ENCODE measurements at regions not wholly inside any gene's neighbourhood (a gene's known extent, or its start where the extent isn't known, plus 50 kb on each side); places are given as distances from the start of the nearest gene placed in this dataset.

GRCh38 chr9:571741-572140 lies 269.8 kb upstream of the DMRT1 start:
- ChIA-PET POLR2A (no interaction called here), CTCF (no interaction called here)
- Histone ChIP-seq H3K4me3 (replicated peaks in 1 of 3; ENCODE audit: insufficient read depth in 1 of 3, low read depth in 1 of 3, low read length in 3 of 3) (no peak overlapping the region), H3K79me2 (ENCODE audit: control insufficient read depth, insufficient read depth, low read length) (no peaks in the 10 kb centered on the region), H3K27me3 (ENCODE audit: control insufficient read depth in 2 of 2, insufficient read depth in 2 of 2, low read length in 2 of 2) (peaks cover 2 to 4% of the 10 kb centered on the region in 2 experiments), H3K27ac (ENCODE audit: insufficient read depth, low read depth, low read length) (no peak overlapping the region), H3K4me2 (ENCODE audit: insufficient read depth, low read length) (no peak overlapping the region), H2AFZ (ENCODE audit: low read depth, low read length) (no peak overlapping the region), H3K9me3 (replicated peaks; ENCODE audit: control insufficient read depth, insufficient read depth, low read length) (no peaks in the 10 kb centered on the region), H4K20me1 (replicated peaks; ENCODE audit: control insufficient read depth, extremely low read depth, insufficient read depth, low read length) (no peaks in the 10 kb centered on the region), H3K9ac (replicated peaks; ENCODE audit: extremely low read depth, insufficient read depth, low read length) (no peak overlapping the region), H3K9me1 (replicated peaks; ENCODE audit: control insufficient read depth, extremely low read depth, insufficient read depth, low read length) (no peaks in the 10 kb centered on the region), H3K4me1 (ENCODE audit: control insufficient read depth, extremely low read depth, insufficient read depth, low read length) (no peaks in the 10 kb centered on the region), H3K36me3 (ENCODE audit: control insufficient read depth in 2 of 2, extremely low read depth in 1 of 2, insufficient read depth in 2 of 2, low read length in 2 of 2) (no peaks in the 10 kb centered on the region)
- BruUV-seq (replicated peaks): no TSS peak
- TF ChIP-seq MAX (IDR thresholded peaks at IDR 0.05; ENCODE audit: insufficient read depth, insufficient read length): no peak
- TF ChIP-seq FOS (IDR thresholded peaks at IDR 0.05; ENCODE audit: borderline replicate concordance, insufficient read depth, low read length): no peak
- TF ChIP-seq MYC (IDR thresholded peaks at IDR 0.05; ENCODE audit: low read depth, low read length): no peak
- TF ChIP-seq POLR2A (IDR thresholded peaks at IDR 0.05; ENCODE audit: low read depth, low read length): no peak
- no peak for TF ChIP-seq POLR2AphosphoS5 (IDR thresholded peaks at IDR 0.05; ENCODE audit: insufficient read depth, low read depth, low read length)
- no peak for TF ChIP-seq EZH2 (IDR thresholded peaks at IDR 0.05; ENCODE audit: borderline replicate concordance, low read depth, low read length, severe bottlenecking)
- no peak for TF ChIP-seq GATA2 (IDR thresholded peaks at IDR 0.05; ENCODE audit: insufficient read depth, insufficient read length, low read depth, low read length)
- no peak for TF ChIP-seq JUN (IDR thresholded peaks at IDR 0.05; ENCODE audit: borderline replicate concordance, insufficient read depth, insufficient read length, low read depth)
- no peak for TF ChIP-seq CTCF (IDR thresholded peaks at IDR 0.05; ENCODE audit: extremely low read depth in 1 of 2, insufficient read depth in 1 of 2, low read depth in 1 of 2, low read length in 2 of 2)
- no peak for DNase-seq (ENCODE audit: low read depth, low spot score)
- intact Hi-C loops (cut with micrococcal nuclease): no loop called here
- dilution Hi-C loops (cut with MboI; ENCODE audit: extremely low pct_ligation_motif_present, low sequenced_read_pairs): no loop called here
- FAIRE-seq: no peak

Measured in endothelial cell of umbilical vein (primary cell).